ENCODE measurements at regions not wholly inside any gene's neighbourhood (a gene's known extent, or its start where the extent isn't known, plus 50 kb on each side); places are given as distances from the start of the nearest gene placed in this dataset.

DNA sequence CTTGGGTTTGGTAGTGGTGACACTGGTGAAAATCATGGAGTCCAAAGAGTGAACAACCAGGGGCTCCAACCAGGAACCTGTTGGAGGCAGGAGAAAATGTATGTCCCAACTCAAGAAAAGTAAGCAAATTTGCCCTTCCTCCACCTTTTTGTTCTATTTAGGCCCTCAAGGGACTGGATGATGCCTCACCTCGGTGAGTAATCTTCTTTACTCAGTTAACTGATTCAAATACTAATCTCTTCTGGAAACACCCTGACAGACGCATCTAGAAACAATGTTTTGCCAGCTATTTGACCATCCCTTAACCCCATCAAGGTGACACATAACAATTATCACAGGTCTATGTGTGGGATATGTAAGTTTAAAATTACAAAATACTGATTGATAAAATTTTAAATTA is 272.4 kb upstream of the FOXG1 start:
- no peak for TF ChIP-seq CTCF (conservative IDR thresholded peaks at IDR 0.05; ENCODE audit: low read length)
- DNase-seq (ENCODE audit: low read depth) = no peak

GRCh38 chr14:28496364-28496763 is 270.2 kb upstream of the FOXG1 start:
- no peak overlapping the region for H3K4me3 ChIP-seq (ENCODE audit: low read length)
- DNase-seq (ENCODE audit: low read depth) = no peak
- no peak for TF ChIP-seq CTCF (conservative IDR thresholded peaks at IDR 0.05; ENCODE audit: low read length)

More for the DNA sequence above, 272.4 kb upstream of the FOXG1 start:
- no peak overlapping the region for H3K4me3 ChIP-seq (ENCODE audit: low read length)

DNA sequence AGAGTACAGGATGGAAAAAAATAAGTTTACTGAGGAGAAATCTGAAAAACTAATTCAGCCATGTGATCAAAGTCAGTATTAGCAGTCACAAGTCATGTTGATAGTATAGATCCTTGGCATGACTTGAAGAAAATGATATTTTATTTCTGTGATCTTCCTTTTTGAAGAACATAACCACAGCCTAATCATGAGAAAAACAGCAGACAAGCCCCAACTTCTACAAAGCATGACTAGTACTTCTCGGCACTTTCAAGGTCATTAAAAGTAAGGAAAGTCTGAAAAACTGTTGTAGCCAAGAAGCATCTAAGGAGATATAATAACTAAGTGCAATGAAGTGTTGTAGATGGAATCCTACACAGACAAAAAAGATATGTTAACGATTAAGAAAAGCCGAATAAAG is 264.1 kb upstream of the FOXG1 start:
- TF ChIP-seq CTCF (conservative IDR thresholded peaks at IDR 0.05; ENCODE audit: low read length) = no peak
- H3K4me3 ChIP-seq (ENCODE audit: low read length) = no peak overlapping the region
- no peak for DNase-seq (ENCODE audit: low read depth)

- no peak for TF ChIP-seq CTCF (conservative IDR thresholded peaks at IDR 0.05; ENCODE audit: low read length)
- no peak for DNase-seq (ENCODE audit: low read depth)
- no peak overlapping the region for H3K4me3 ChIP-seq (ENCODE audit: low read length)
These were observed 251.0 kb upstream of the FOXG1 start for GRCh38 chr14:28515571-28515970.

DNA sequence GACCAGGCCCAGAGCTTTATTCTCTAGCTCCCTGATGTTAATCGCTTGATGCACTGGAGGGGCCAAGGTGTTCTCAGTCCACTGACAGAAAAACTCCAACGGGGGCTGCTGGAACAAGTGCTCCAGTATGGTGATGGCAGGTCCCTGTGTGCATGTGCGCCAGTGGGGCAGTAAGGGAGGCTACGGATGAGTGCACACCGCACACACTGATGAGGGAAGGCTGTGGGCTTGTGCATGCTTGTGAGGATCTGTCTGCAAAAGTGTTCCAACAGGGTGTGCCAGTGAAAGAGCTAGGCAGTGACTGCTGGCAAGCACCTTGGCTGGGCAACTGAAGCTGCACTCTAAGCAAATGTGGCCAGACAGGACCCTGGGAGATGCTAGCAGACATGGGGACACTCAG is 229.7 kb upstream of the FOXG1 start:
- no peak for DNase-seq (ENCODE audit: low read depth)
- no peak for TF ChIP-seq CTCF (conservative IDR thresholded peaks at IDR 0.05; ENCODE audit: low read length)
- H3K4me3 ChIP-seq (ENCODE audit: low read length) = no peak overlapping the region

- no peak overlapping the region for H3K4me3 ChIP-seq (ENCODE audit: low read length)
- TF ChIP-seq CTCF (conservative IDR thresholded peaks at IDR 0.05; ENCODE audit: low read length) = no peak
- no peak for DNase-seq (ENCODE audit: low read depth)
These were observed 224.5 kb upstream of the FOXG1 start for GRCh38 chr14:28542040-28542439.

GRCh38 chr14:28565345-28565744 is 201.2 kb upstream of the FOXG1 start:
- no peak for TF ChIP-seq CTCF (conservative IDR thresholded peaks at IDR 0.05; ENCODE audit: low read length)
- no peak for DNase-seq (ENCODE audit: low read depth)
- H3K4me3 ChIP-seq (ENCODE audit: low read length) = no peak overlapping the region

Measured in AG10803 (cell line).